LNCAP (cell line): ENCODE measurements at regions not wholly inside any gene's neighbourhood (a gene's known extent, or its start where the extent isn't known, plus 50 kb on each side); places are given as distances from the start of the nearest gene placed in this dataset.
A peak's percentile ranks its signal among the peaks of the same experiment; 100 is the strongest.

ENCODE experiments used
- CTCF ChIP-seq: fragments of 450-650 bp; IDR thresholded peaks from 2 replicates; pipeline ENCODE4 v1.5.1; 2017; ENCODE audit warnings: mild to moderate bottlenecking

- no peak for TF ChIP-seq CTCF
Observed at GRCh38 chrX:80511969-80512760, 91.9 kb downstream of the TENT5D start.

GRCh38 chrX:80512924-80513323 lies 92.7 kb downstream of the TENT5D start:
- TF ChIP-seq CTCF = no peak

GRCh38 chrX:80513625-80514024 lies 93.4 kb downstream of the TENT5D start:
- no peak for TF ChIP-seq CTCF

GRCh38 chrX:80537096-80537495 lies 116.8 kb downstream of the TENT5D start:
- TF ChIP-seq CTCF = no peak

- peak; percentile 27; the same call in 1 of the 2 replicates for TF ChIP-seq CTCF
Observed at GRCh38 chrX:80550722-80551121, 130.5 kb downstream of the TENT5D start.

GRCh38 chrX:80556148-80556547 lies 135.9 kb downstream of the TENT5D start:
- TF ChIP-seq CTCF = no peak

GRCh38 chrX:80572636-80573035 lies 152.4 kb downstream of the TENT5D start:
- no peak for TF ChIP-seq CTCF

GRCh38 chrX:80573275-80573674 lies 153.0 kb downstream of the TENT5D start:
- no peak for TF ChIP-seq CTCF
